KMS-11 (cell line): ENCODE measurements at regions not wholly inside any gene's neighbourhood (a gene's known extent, or its start where the extent isn't known, plus 50 kb on each side); places are given as distances from the start of the nearest gene placed in this dataset.
"Not testable (repeated sequence)": the region's sequence is repeated elsewhere in the genome, so short reads cannot be mapped to it uniquely, and the experiment has no call there.

Source experiments
- H2AFZ ChIP-seq: fragments of 200-600 bp; sonication (generic); 2 replicates; pipeline ENCODE4 v1.6.1; 2016; ENCODE audit warnings: antibody characterized with exemption, mixed run types, low read depth
- H3K27ac ChIP-seq: fragments of 200-600 bp; sonication (generic); 2 replicates; pipeline ENCODE4 v1.6.1; 2016; ENCODE audit warnings: mild to moderate bottlenecking, mixed run types
- H3K27me3 ChIP-seq: fragments of 200-600 bp; sonication (generic); 2 replicates; pipeline ENCODE4 v1.6.1; 2017; ENCODE audit warnings: mild to moderate bottlenecking, low read depth, mixed run types, moderate library complexity; ENCODE audit not compliant: insufficient read depth
- H3K36me3 ChIP-seq: fragments of 200-600 bp; sonication (generic); 2 replicates; pipeline ENCODE4 v1.6.1; 2017; ENCODE audit warnings: mild to moderate bottlenecking, mixed run types; ENCODE audit not compliant: insufficient read depth
- H3K4me1 ChIP-seq: fragments of 200-600 bp; sonication (generic); 2 replicates; pipeline ENCODE4 v1.6.1; 2016; ENCODE audit warnings: mild to moderate bottlenecking, low read depth, mixed run types; ENCODE audit not compliant: poor library complexity, severe bottlenecking
- H3K4me2 ChIP-seq: fragments of 200-600 bp; sonication (generic); 2 replicates; pipeline ENCODE4 v1.7.0; 2016; ENCODE audit warnings: mild to moderate bottlenecking, mixed run types
- H3K4me3 ChIP-seq: fragments of 200-600 bp; sonication (generic); IDR thresholded peaks from 2 replicates; pipeline ENCODE4 v1.6.1; 2017; ENCODE audit warnings: low read depth, low read length, mixed read lengths; ENCODE audit not compliant: insufficient read depth
- H3K79me2 ChIP-seq: fragments of 200-600 bp; sonication (generic); 2 replicates; pipeline ENCODE4 v1.6.1; 2016; ENCODE audit warnings: low read depth, mixed run types; ENCODE audit not compliant: insufficient read depth
- H3K9ac ChIP-seq: fragments of 200-600 bp; sonication (generic); 2 replicates; pipeline ENCODE4 v1.6.1; 2016; ENCODE audit warnings: mild to moderate bottlenecking, mixed run types
- H4K20me1 ChIP-seq: fragments of 200-600 bp; sonication (generic); 2 replicates; pipeline ENCODE4 v1.6.1; 2016; ENCODE audit warnings: mild to moderate bottlenecking, mixed run types; ENCODE audit not compliant: insufficient read depth
- CTCF ChIP-seq: fragments of 200-600 bp; sonication (generic); conservative IDR thresholded peaks from 2 replicates; pipeline ENCODE4 v1.6.1; 2017; ENCODE audit warnings: low read depth, mild to moderate bottlenecking, antibody characterized with exemption, low read length, moderate library complexity, mixed read lengths

GRCh38 chr6:5832668-5833067, 174.1 kb downstream of the NRN1 start:
- TF ChIP-seq CTCF = no peak
- H3K27ac ChIP-seq = no peak overlapping the region
- H3K4me3 ChIP-seq = no peak overlapping the region
- H3K9ac ChIP-seq = no peak overlapping the region
- no peaks in the 10 kb centered on the region for H3K36me3 ChIP-seq
- H2AFZ ChIP-seq = no peak overlapping the region
- no peaks in the 10 kb centered on the region for H3K4me1 ChIP-seq
- H3K27me3 ChIP-seq = no peaks in the 10 kb centered on the region
- no peaks in the 10 kb centered on the region for H4K20me1 ChIP-seq
- no peaks in the 10 kb centered on the region for H3K79me2 ChIP-seq
- no peak overlapping the region for H3K4me2 ChIP-seq

GRCh38 chr6:5831219-5831862, 175.4 kb downstream of the NRN1 start:
- H3K27me3 ChIP-seq, H4K20me1 ChIP-seq, H2AFZ ChIP-seq, H3K4me1 ChIP-seq, H3K4me2 ChIP-seq, H3K79me2 ChIP-seq, H3K27ac ChIP-seq, H3K9ac ChIP-seq, H3K36me3 ChIP-seq, H3K4me3 ChIP-seq: not testable (repeated sequence)

GRCh38 chr6:5828296-5828695, 178.4 kb downstream of the NRN1 start:
- no peaks in the 10 kb centered on the region for H3K79me2 ChIP-seq
- H3K27ac ChIP-seq = no peak overlapping the region
- no peak overlapping the region for H3K4me3 ChIP-seq
- no peaks in the 10 kb centered on the region for H3K36me3 ChIP-seq
- no peaks in the 10 kb centered on the region for H3K4me1 ChIP-seq
- no peak overlapping the region for H2AFZ ChIP-seq
- no peak for TF ChIP-seq CTCF
- no peak overlapping the region for H3K9ac ChIP-seq
- H3K27me3 ChIP-seq = no peaks in the 10 kb centered on the region
- H4K20me1 ChIP-seq = no peaks in the 10 kb centered on the region
- no peak overlapping the region for H3K4me2 ChIP-seq

GRCh38 chr6:5827056-5827904, 179.4 kb downstream of the NRN1 start:
- H2AFZ ChIP-seq = no peak overlapping the region
- no peak overlapping the region for H3K9ac ChIP-seq
- TF ChIP-seq CTCF = no peak
- no peak overlapping the region for H3K27ac ChIP-seq
- no peaks in the 10 kb centered on the region for H3K27me3 ChIP-seq
- H3K79me2 ChIP-seq = no peaks in the 10 kb centered on the region
- H4K20me1 ChIP-seq = no peaks in the 10 kb centered on the region
- no peaks in the 10 kb centered on the region for H3K4me1 ChIP-seq
- H3K36me3 ChIP-seq = no peaks in the 10 kb centered on the region
- no peak overlapping the region for H3K4me3 ChIP-seq
- no peak overlapping the region for H3K4me2 ChIP-seq

- not testable (repeated sequence) for H3K79me2 ChIP-seq, H3K36me3 ChIP-seq, H3K4me1 ChIP-seq, H4K20me1 ChIP-seq, H3K4me2 ChIP-seq, H3K27ac ChIP-seq, H3K9ac ChIP-seq, H2AFZ ChIP-seq, H3K4me3 ChIP-seq, H3K27me3 ChIP-seq
Measured at GRCh38 chr6:5824382-5824983, 182.2 kb downstream of the NRN1 start.
